ENCODE measurements at regions not wholly inside any gene's neighbourhood (a gene's known extent, or its start where the extent isn't known, plus 50 kb on each side); places are given as distances from the start of the nearest gene placed in this dataset.

GRCh38 chr5:158162479-158163034 lies 303.6 kb upstream of the CLINT1 start:
- 89 to 91% methylated on average over 11 of the region's 11 CpGs for WGBS, 2 donors
- Histone ChIP-seq H3K9me3 (ENCODE audit: control insufficient read depth in 4 of 4, insufficient read depth in 3 of 4, low read length in 3 of 4) (peaks cover 0 to 4% (median 0%) of the 10 kb centered on the region in 4 donors), H3K27ac (ENCODE audit: low read depth in 1 of 2, low read length in 1 of 2) (no peak overlapping the region), H3K36me3 (ENCODE audit: control insufficient read depth in 4 of 4, insufficient read depth in 4 of 4, low read length in 4 of 4) (no peaks in the 10 kb centered on the region), H3K4me1 (ENCODE audit: control insufficient read depth in 5 of 5, insufficient read depth in 5 of 5, low read length in 5 of 5) (no peaks in the 10 kb centered on the region), H3K4me3 (no peak overlapping the region), H3K9ac (ENCODE audit: insufficient read depth in 1 of 2, low read length in 2 of 2) (no peak overlapping the region), H3K27me3 (ENCODE audit: control insufficient read depth in 3 of 3, insufficient read depth in 3 of 3, low read length in 2 of 3) (peaks cover 0 to 2% (median 0%) of the 10 kb centered on the region in 3 donors)
- DNase-seq (no peak), ATAC-seq (ENCODE audit: insufficient read depth, low FRiP score) (no peak)
- no peak for TF ChIP-seq CTCF (IDR thresholded peaks at IDR 0.05; ENCODE audit: control extremely low read depth, extremely low read depth)

GRCh38 chr5:158162026-158162425 lies 303.1 kb upstream of the CLINT1 start:
- H3K4me3 ChIP-seq = no peak overlapping the region
- no peak for ATAC-seq (ENCODE audit: insufficient read depth, low FRiP score)

GRCh38 chr5:158159621-158160020 lies 300.7 kb upstream of the CLINT1 start:
- Histone ChIP-seq H3K4me3 (no peak overlapping the region), H3K27ac (ENCODE audit: low read depth in 1 of 2, low read length in 1 of 2) (no peak overlapping the region), H3K9ac (ENCODE audit: insufficient read depth in 1 of 2, low read length in 2 of 2) (no peak overlapping the region), H3K27me3 (ENCODE audit: control insufficient read depth in 3 of 3, insufficient read depth in 3 of 3, low read length in 2 of 3) (no peaks in the 10 kb centered on the region), H3K36me3 (ENCODE audit: control insufficient read depth in 4 of 4, insufficient read depth in 4 of 4, low read length in 4 of 4) (no peaks in the 10 kb centered on the region), H3K4me1 (ENCODE audit: control insufficient read depth in 5 of 5, insufficient read depth in 5 of 5, low read length in 5 of 5) (no peaks in the 10 kb centered on the region), H3K9me3 (ENCODE audit: control insufficient read depth in 4 of 4, insufficient read depth in 3 of 4, low read length in 3 of 4) (peaks cover 0 to 4% (median 0%) of the 10 kb centered on the region in 4 donors)
- WGBS, 2 donors = 58 to 81% methylated on average over 4 of the region's 4 CpGs
- DNase-seq = no peak
- no peak for ATAC-seq (ENCODE audit: insufficient read depth, low FRiP score)
- TF ChIP-seq CTCF (IDR thresholded peaks at IDR 0.05; ENCODE audit: control extremely low read depth, extremely low read depth) = no peak

More at GRCh38 chr5:158162026-158162425, 303.1 kb upstream of the CLINT1 start:
- Histone ChIP-seq H3K9me3 (ENCODE audit: control insufficient read depth in 4 of 4, insufficient read depth in 3 of 4, low read length in 3 of 4) (peaks cover 0 to 4% (median 0%) of the 10 kb centered on the region in 4 donors), H3K27ac (ENCODE audit: low read depth in 1 of 2, low read length in 1 of 2) (no peak overlapping the region), H3K9ac (ENCODE audit: insufficient read depth in 1 of 2, low read length in 2 of 2) (no peak overlapping the region), H3K27me3 (ENCODE audit: control insufficient read depth in 3 of 3, insufficient read depth in 3 of 3, low read length in 2 of 3) (peaks cover 0 to 2% (median 0%) of the 10 kb centered on the region in 3 donors), H3K36me3 (ENCODE audit: control insufficient read depth in 4 of 4, insufficient read depth in 4 of 4, low read length in 4 of 4) (no peaks in the 10 kb centered on the region), H3K4me1 (ENCODE audit: control insufficient read depth in 5 of 5, insufficient read depth in 5 of 5, low read length in 5 of 5) (no peaks in the 10 kb centered on the region)
- no peak for DNase-seq
- TF ChIP-seq CTCF (IDR thresholded peaks at IDR 0.05; ENCODE audit: control extremely low read depth, extremely low read depth) = no peak
- 62 to 64% methylated on average over 5 of the region's 5 CpGs for WGBS, 2 donors

All from lung (tissue), 11 donors.